Mucosa of rectum (tissue), 2 donors: ENCODE measurements at regions not wholly inside any gene's neighbourhood (a gene's known extent, or its start where the extent isn't known, plus 50 kb on each side); places are given as distances from the start of the nearest gene placed in this dataset.

Experiments used
- H3K27ac ChIP-seq, 2 donors: one replicate each; pipeline ENCODE4 v1.7.0; 2013; ENCODE audit warnings: inconsistent platforms in 2 of 2, low read depth in 2 of 2, low read length in 2 of 2
- H3K27me3 ChIP-seq, 2 donors: one replicate each; pipeline ENCODE4 v1.7.0; 2013; ENCODE audit warnings: low read length in 2 of 2; ENCODE audit not compliant: control insufficient read depth in 2 of 2, insufficient read depth in 2 of 2
- H3K36me3 ChIP-seq, 2 donors: one replicate each; pipeline ENCODE4 v1.7.0; 2013; ENCODE audit warnings: low read length in 2 of 2; ENCODE audit not compliant: control insufficient read depth in 2 of 2, insufficient read depth in 2 of 2
- H3K4me1 ChIP-seq, 2 donors: one replicate each; pipeline ENCODE4 v1.7.0; 2013; ENCODE audit warnings: low read length in 2 of 2, mild to moderate bottlenecking in 1 of 2; ENCODE audit not compliant: control insufficient read depth in 2 of 2, insufficient read depth in 2 of 2
- H3K4me3 ChIP-seq, 2 donors: one replicate each; pipeline ENCODE4 v1.7.0; 2013; ENCODE audit warnings: low read length in 2 of 2
- H3K9ac ChIP-seq, 2 donors: one replicate each; pipeline ENCODE4 v1.7.0; 2013; ENCODE audit warnings: low read length in 2 of 2, low read depth in 1 of 2, mild to moderate bottlenecking in 1 of 2
- H3K9me3 ChIP-seq, 2 donors: one replicate each; pipeline ENCODE4 v1.7.0; 2013; ENCODE audit warnings: low read length in 2 of 2; ENCODE audit not compliant: control insufficient read depth in 2 of 2
- donor health status: healthy.
- donor health status: Normal muscosa, but diverticular disease.

GRCh38 chr15:38890194-38890593 lies 325.6 kb upstream of the RASGRP1 start:
- Histone ChIP-seq H3K4me3 (no peak overlapping the region), H3K9me3 (no peaks in the 10 kb centered on the region), H3K27me3 (no peaks in the 10 kb centered on the region), H3K27ac (no peak overlapping the region), H3K4me1 (peaks cover 8 to 16% of the 10 kb centered on the region in 2 donors), H3K9ac (no peak overlapping the region), H3K36me3 (no peaks in the 10 kb centered on the region)

- Histone ChIP-seq H3K27ac (no peak overlapping the region), H3K27me3 (no peaks in the 10 kb centered on the region), H3K9ac (no peak overlapping the region), H3K9me3 (no peaks in the 10 kb centered on the region), H3K4me1 (peaks cover 8 to 18% of the 10 kb centered on the region in 2 donors), H3K36me3 (no peaks in the 10 kb centered on the region), H3K4me3 (no peak overlapping the region)
Measured at GRCh38 chr15:38893925-38894242, 329.3 kb upstream of the RASGRP1 start.

- Histone ChIP-seq H3K4me3 (no peak overlapping the region), H3K4me1 (peaks cover 8 to 18% of the 10 kb centered on the region in 2 donors), H3K9ac (no peak overlapping the region), H3K27ac (no peak overlapping the region), H3K27me3 (no peaks in the 10 kb centered on the region), H3K36me3 (no peaks in the 10 kb centered on the region), H3K9me3 (no peaks in the 10 kb centered on the region)
Measured at GRCh38 chr15:38894243-38894948, 329.8 kb upstream of the RASGRP1 start.

- Histone ChIP-seq H3K36me3 (no peaks in the 10 kb centered on the region), H3K27me3 (no peaks in the 10 kb centered on the region), H3K9me3 (no peaks in the 10 kb centered on the region), H3K9ac (no peak overlapping the region), H3K4me3 (no peak overlapping the region), H3K4me1 (peaks cover 8 to 18% of the 10 kb centered on the region in 2 donors), H3K27ac (no peak overlapping the region)
Measured at GRCh38 chr15:38895326-38896255, 331.0 kb upstream of the RASGRP1 start.

- H3K27ac ChIP-seq, result no peak overlapping the region
Measured at GRCh38 chr15:38896647-38897046, 332.0 kb upstream of the RASGRP1 start.

GRCh38 chr15:38897551-38897950 lies 332.9 kb upstream of the RASGRP1 start:
- no peak overlapping the region for H3K9ac ChIP-seq
- no peak overlapping the region for H3K4me3 ChIP-seq
- no peaks in the 10 kb centered on the region for H3K9me3 ChIP-seq
- no peaks in the 10 kb centered on the region for H3K36me3 ChIP-seq
- H3K4me1 ChIP-seq, result peaks cover 8 to 18% of the 10 kb centered on the region in 2 donors
- no peaks in the 10 kb centered on the region for H3K27me3 ChIP-seq
- H3K27ac ChIP-seq, result no peak overlapping the region

More at GRCh38 chr15:38896647-38897046, 332.0 kb upstream of the RASGRP1 start:
- Histone ChIP-seq H3K36me3 (no peaks in the 10 kb centered on the region), H3K4me1 (peaks cover 8 to 18% of the 10 kb centered on the region in 2 donors), H3K27me3 (no peaks in the 10 kb centered on the region), H3K9ac (no peak overlapping the region), H3K4me3 (no peak overlapping the region), H3K9me3 (no peaks in the 10 kb centered on the region)

GRCh38 chr15:38898236-38898635 lies 333.6 kb upstream of the RASGRP1 start:
- Histone ChIP-seq H3K27me3 (no peaks in the 10 kb centered on the region), H3K9ac (no peak overlapping the region), H3K4me3 (no peak overlapping the region), H3K27ac (no peak overlapping the region), H3K9me3 (no peaks in the 10 kb centered on the region), H3K4me1 (peaks cover 7 to 18% of the 10 kb centered on the region in 2 donors), H3K36me3 (no peaks in the 10 kb centered on the region)

- peaks cover 4 to 9% of the 10 kb centered on the region in 2 donors for H3K4me1 ChIP-seq
- H3K27me3 ChIP-seq, result no peaks in the 10 kb centered on the region
- H3K9me3 ChIP-seq, result no peaks in the 10 kb centered on the region
- H3K27ac ChIP-seq, result no peak overlapping the region
- H3K36me3 ChIP-seq, result no peaks in the 10 kb centered on the region
- no peak overlapping the region for H3K4me3 ChIP-seq
- no peak overlapping the region for H3K9ac ChIP-seq
Measured at GRCh38 chr15:38899300-38899699, 334.7 kb upstream of the RASGRP1 start.

GRCh38 chr15:38904298-38904697 lies 339.7 kb upstream of the RASGRP1 start:
- H3K27me3 ChIP-seq, result no peaks in the 10 kb centered on the region
- H3K9ac ChIP-seq, result no peak overlapping the region
- no peaks in the 10 kb centered on the region for H3K36me3 ChIP-seq
- no peaks in the 10 kb centered on the region for H3K4me1 ChIP-seq
- H3K4me3 ChIP-seq, result no peak overlapping the region
- H3K9me3 ChIP-seq, result no peaks in the 10 kb centered on the region
- H3K27ac ChIP-seq, result no peak overlapping the region

GRCh38 chr15:38905632-38906031 lies 341.0 kb upstream of the RASGRP1 start:
- Histone ChIP-seq H3K27ac (no peak overlapping the region), H3K9me3 (no peaks in the 10 kb centered on the region), H3K9ac (no peak overlapping the region), H3K4me1 (no peaks in the 10 kb centered on the region), H3K36me3 (no peaks in the 10 kb centered on the region), H3K27me3 (no peaks in the 10 kb centered on the region), H3K4me3 (no peak overlapping the region)
